Neuronal stem cell (in vitro differentiated cells): ENCODE measurements at regions not wholly inside any gene's neighbourhood (a gene's known extent, or its start where the extent isn't known, plus 50 kb on each side); places are given as distances from the start of the nearest gene placed in this dataset.

Experiments
- DNase-seq: peaks from one replicate; pipeline ENCODE4 v3.0.0-alpha.2; 2013; ENCODE audit warnings: low spot score
- H2AFZ ChIP-seq: one replicate; pipeline ENCODE4 v1.6.1; 2013; ENCODE audit warnings: mild to moderate bottlenecking, low read length, inconsistent platforms
- H2AK5ac ChIP-seq: 2 replicates; pipeline ENCODE4 v1.6.1; 2013; ENCODE audit warnings: low read depth, mild to moderate bottlenecking, inconsistent platforms, low read length, moderate library complexity, mixed read lengths
- H2BK120ac ChIP-seq: 2 replicates; pipeline ENCODE4 v1.6.1; 2013; ENCODE audit warnings: low read depth, mild to moderate bottlenecking, inconsistent platforms, low read length, moderate library complexity, mixed read lengths
- H2BK12ac ChIP-seq: one replicate; pipeline ENCODE4 v1.6.1; 2013; ENCODE audit warnings: low read length, inconsistent platforms
- H2BK15ac ChIP-seq: 2 replicates; pipeline ENCODE4 v1.6.1; 2013; ENCODE audit warnings: mild to moderate bottlenecking, low read length, inconsistent platforms, mixed read lengths
- H2BK5ac ChIP-seq: one replicate; pipeline ENCODE4 v1.6.1; 2013; ENCODE audit warnings: inconsistent platforms, mild to moderate bottlenecking, low read length, moderate library complexity
- H3K14ac ChIP-seq: one replicate; pipeline ENCODE4 v1.6.1; 2013; ENCODE audit warnings: low read length, inconsistent platforms
- H3K18ac ChIP-seq: 2 replicates; pipeline ENCODE4 v1.6.1; 2013; ENCODE audit warnings: low read length, inconsistent platforms
- H3K23ac ChIP-seq: 2 replicates; pipeline ENCODE4 v1.6.1; 2013; ENCODE audit warnings: low read depth, mild to moderate bottlenecking, mixed read lengths, low read length, inconsistent platforms; ENCODE audit not compliant: poor library complexity
- H3K27ac ChIP-seq: replicated peaks from 3 replicates; pipeline ENCODE4 v1.5.1; 2013; ENCODE audit warnings: low read length, inconsistent platforms
- H3K27me3 ChIP-seq, 3 experiments: 2 replicates each; pipeline ENCODE4 v1.6.1; 2013; ENCODE audit warnings: low read length in 3 of 3, mild to moderate bottlenecking in 2 of 3, inconsistent platforms in 1 of 3, low read depth in 1 of 3, mixed read lengths in 1 of 3, moderate library complexity in 1 of 3; ENCODE audit not compliant: control insufficient read depth in 3 of 3, insufficient read depth in 3 of 3
- H3K36me3 ChIP-seq, 2 donors: replicated peaks in 1 of 2; 2 replicates each; pipeline ENCODE4 v1.6.1; 2013; ENCODE audit warnings: low read length in 2 of 2; ENCODE audit not compliant: control insufficient read depth in 2 of 2, insufficient read depth in 2 of 2
- H3K4ac ChIP-seq: 2 replicates; pipeline ENCODE4 v1.6.1; 2013; ENCODE audit warnings: inconsistent platforms, mild to moderate bottlenecking, low read length, moderate library complexity
- H3K4me1 ChIP-seq, 2 donors: 1 replicate in 1 of 2; 2 replicates in 1 of 2; pipeline ENCODE4 v1.6.1; 2013; ENCODE audit warnings: low read length in 2 of 2, low read depth in 1 of 2; ENCODE audit not compliant: control insufficient read depth in 2 of 2, insufficient read depth in 1 of 2
- H3K4me2 ChIP-seq: one replicate; pipeline ENCODE4 v1.6.1; 2013; ENCODE audit warnings: mild to moderate bottlenecking, low read length, inconsistent platforms; ENCODE audit not compliant: insufficient read depth, poor library complexity, severe bottlenecking
- H3K4me3 ChIP-seq, 2 donors: 2 replicates each; pipeline ENCODE4 v1.5.1; 2013; ENCODE audit warnings: low read length in 2 of 2, mild to moderate bottlenecking in 2 of 2, inconsistent platforms in 1 of 2, moderate library complexity in 1 of 2
- H3K79me1 ChIP-seq: one replicate; pipeline ENCODE4 v1.6.1; 2013; ENCODE audit warnings: low read depth, mild to moderate bottlenecking, inconsistent platforms, low read length, moderate library complexity
- H3K9ac ChIP-seq: one replicate; pipeline ENCODE4 v1.6.1; 2013; ENCODE audit warnings: mild to moderate bottlenecking, low read depth, low read length, inconsistent platforms; ENCODE audit not compliant: poor library complexity
- H3K9me3 ChIP-seq, 2 donors: replicated peaks in 1 of 2; 2 replicates each; pipeline versions ENCODE3 to v1.6.1; 2013; ENCODE audit warnings: low read length in 2 of 2, mild to moderate bottlenecking in 2 of 2, inconsistent platforms in 1 of 2, low read depth in 1 of 2, mixed read lengths in 1 of 2, moderate library complexity in 1 of 2; ENCODE audit not compliant: control insufficient read depth in 2 of 2, insufficient read depth in 1 of 2
- H4K8ac ChIP-seq: one replicate; pipeline ENCODE4 v1.6.1; 2013; ENCODE audit warnings: low read depth, mild to moderate bottlenecking, inconsistent platforms, low read length, moderate library complexity
- H4K91ac ChIP-seq: one replicate; pipeline ENCODE4 v1.6.1; 2013; ENCODE audit warnings: low read length, low read depth, mild to moderate bottlenecking, inconsistent platforms; ENCODE audit not compliant: poor library complexity
- WGBS, 2 donors: extraction: QIAGEN DNeasy Blood & Tissue Kit; methylation state at CpG; one replicate each; pipeline ENCODE4 v1.1.7; 2013; ENCODE audit warnings: missing lambda C conversion rate in 2 of 2, mixed read lengths in 1 of 2; ENCODE audit not compliant: insufficient read length in 2 of 2, insufficient replicate concordance in 1 of 2; ENCODE audit errors: extremely low coverage in 2 of 2; 5-methylcytosine and 5-hydroxymethylcytosine counted together

DNA sequence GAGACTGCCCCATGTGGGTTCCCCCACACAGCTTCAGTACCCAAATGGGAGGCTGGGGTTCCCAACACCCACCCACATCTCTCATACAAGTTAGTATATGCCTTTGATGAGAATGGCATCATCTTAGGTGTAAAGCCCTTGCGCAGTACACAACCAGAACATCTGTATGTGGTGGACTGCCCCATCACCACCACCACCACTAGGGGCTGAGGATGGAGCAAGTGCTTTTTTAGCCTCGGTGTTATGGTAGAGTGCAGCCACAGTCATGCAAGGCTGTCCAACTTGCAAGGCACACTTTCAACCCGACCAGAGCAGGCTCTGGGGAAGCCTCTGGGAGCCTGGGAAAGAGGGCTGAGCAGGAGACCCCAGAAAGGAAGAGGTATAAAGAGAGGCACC is 241.2 kb downstream of the TFCP2L1 start:
- WGBS, 2 donors: no CpG with 5 or more reads among the region's 3 CpGs
- Histone ChIP-seq H4K91ac (no peak overlapping the region), H3K9me3 (no peaks in the 10 kb centered on the region), H3K36me3 (no peaks in the 10 kb centered on the region), H2BK12ac (no peak overlapping the region), H2BK120ac (no peak overlapping the region), H3K27me3 (peaks cover 0 to 11% (median 0%) of the 10 kb centered on the region in 3 experiments), H2AFZ (no peak overlapping the region), H3K18ac (no peak overlapping the region), H2BK15ac (no peak overlapping the region), H3K4me1 (peaks cover 0 to under 1% of the 10 kb centered on the region in 2 donors), H3K4ac (no peak overlapping the region), H4K8ac (no peak overlapping the region), H3K9ac (no peak overlapping the region), H3K4me3 (no peak overlapping the region), H3K27ac (no peak overlapping the region), H2BK5ac (no peak overlapping the region), H3K23ac (peak overlapping the region; percentile 0), H3K79me1 (no peaks in the 10 kb centered on the region), H3K4me2 (no peak overlapping the region), H2AK5ac (no peak overlapping the region), H3K14ac (no peak overlapping the region)
- no peak for DNase-seq

DNA sequence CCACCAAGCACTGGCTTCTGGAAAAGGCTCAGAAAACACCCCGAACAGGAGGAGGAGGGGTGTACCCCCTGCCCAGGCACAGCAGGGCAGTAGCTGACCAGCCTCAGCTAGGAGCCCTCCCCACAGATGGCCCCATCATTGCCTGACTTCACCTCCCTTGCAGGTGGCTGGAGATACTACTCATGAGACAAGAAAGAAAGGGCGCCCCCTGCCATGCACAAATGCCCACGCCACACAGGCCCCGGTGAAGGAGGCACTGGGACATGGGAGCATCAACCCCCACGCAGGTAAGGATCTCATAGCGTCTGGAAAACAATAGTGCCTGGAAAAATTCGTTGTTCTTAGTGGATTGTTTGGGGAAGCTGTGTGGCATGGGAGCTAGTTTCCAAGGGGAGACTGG is 240.6 kb downstream of the TFCP2L1 start:
- Histone ChIP-seq H3K23ac (no peak overlapping the region), H3K4me3 (peak overlapping the region in 1 of 2 donors; percentile 27), H2BK5ac (no peak overlapping the region), H3K27me3 (peaks cover 0 to 9% (median 0%) of the 10 kb centered on the region in 3 experiments), H3K36me3 (no peaks in the 10 kb centered on the region), H3K18ac (no peak overlapping the region), H3K4me2 (no peak overlapping the region), H3K14ac (no peak overlapping the region), H3K4ac (no peak overlapping the region), H3K9me3 (no peaks in the 10 kb centered on the region), H2BK120ac (no peak overlapping the region), H3K79me1 (no peaks in the 10 kb centered on the region), H3K9ac (no peak overlapping the region), H2BK12ac (no peak overlapping the region), H2AFZ (no peak overlapping the region), H2BK15ac (no peak overlapping the region), H2AK5ac (no peak overlapping the region), H3K4me1 (no peaks in the 10 kb centered on the region), H3K27ac (no peak overlapping the region), H4K8ac (no peak overlapping the region), H4K91ac (no peak overlapping the region)
- no CpG with 5 or more reads among the region's 7 CpGs for whole genome bisulfite sequencing, 2 donors
- DNase-seq: no peak

DNA sequence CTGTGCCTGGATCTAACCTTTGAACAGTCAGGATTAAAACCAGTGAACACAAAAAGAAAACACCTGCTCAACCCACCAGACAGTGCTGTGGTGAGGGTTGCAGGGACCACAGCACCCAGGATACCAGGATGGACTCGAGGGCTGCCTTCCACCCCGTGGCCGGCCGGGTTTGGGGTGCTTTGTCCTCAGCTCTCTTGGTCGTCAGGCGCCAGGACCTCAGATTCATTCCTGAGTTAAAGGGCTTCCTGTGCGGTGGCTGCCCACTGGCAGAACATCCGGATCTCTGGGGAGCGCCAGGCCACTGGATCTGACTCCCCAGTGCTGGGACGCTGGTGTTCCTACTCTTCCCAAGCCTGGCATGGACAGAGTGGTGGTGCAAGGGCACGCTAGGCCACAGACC is 239.8 kb downstream of the TFCP2L1 start:
- Histone ChIP-seq H3K27me3 (peaks cover 0 to 9% (median 0%) of the 10 kb centered on the region in 3 experiments), H2AFZ (no peak overlapping the region), H3K9me3 (peaks cover 0 to under 1% of the 10 kb centered on the region in 2 donors), H3K4me2 (no peak overlapping the region), H2BK12ac (no peak overlapping the region), H3K4me1 (no peaks in the 10 kb centered on the region), H3K4me3 (no peak overlapping the region), H3K14ac (no peak overlapping the region), H2BK15ac (no peak overlapping the region), H4K91ac (no peak overlapping the region), H3K23ac (no peak overlapping the region), H3K18ac (peak overlapping the region; percentile 55), H3K4ac (no peak overlapping the region), H4K8ac (no peak overlapping the region), H2AK5ac (no peak overlapping the region), H3K79me1 (no peaks in the 10 kb centered on the region), H2BK5ac (peak overlapping the region; percentile 15), H3K9ac (no peak overlapping the region), H3K36me3 (no peaks in the 10 kb centered on the region), H3K27ac (no peak overlapping the region), H2BK120ac (no peak overlapping the region)
- no peak for DNase-seq
- WGBS, 2 donors: no CpG with 5 or more reads among the region's 11 CpGs

DNA sequence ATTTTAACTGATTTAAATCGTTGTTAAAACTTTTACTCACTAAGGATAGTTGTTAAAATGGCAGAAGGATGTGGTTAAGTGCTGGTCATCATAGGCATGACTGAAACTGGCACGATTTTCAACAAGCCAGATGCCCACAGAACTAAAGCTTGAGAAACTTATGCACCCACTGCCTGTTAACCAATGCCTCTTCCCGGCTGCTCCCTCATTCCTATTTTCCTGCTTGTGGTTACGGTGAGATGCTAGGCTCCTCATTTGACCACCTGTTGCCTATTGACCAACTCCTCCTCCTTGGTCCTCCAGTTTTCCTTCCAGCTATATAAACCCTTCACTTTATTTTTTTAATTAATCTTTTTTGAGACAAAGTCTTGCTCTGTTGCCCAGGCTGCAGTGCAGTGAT is 238.7 kb downstream of the TFCP2L1 start:
- H3K4me1 ChIP-seq: no peaks in the 10 kb centered on the region
- H3K9me3 ChIP-seq: peaks cover 0 to 3% of the 10 kb centered on the region in 2 donors
- H3K14ac ChIP-seq: no peak overlapping the region
- H3K4ac ChIP-seq: no peak overlapping the region
- no peak overlapping the region for H2BK5ac ChIP-seq
- H3K9ac ChIP-seq: no peak overlapping the region
- DNase-seq: no peak
- no peaks in the 10 kb centered on the region for H3K79me1 ChIP-seq
- H4K8ac ChIP-seq: no peak overlapping the region
- no peaks in the 10 kb centered on the region for H3K36me3 ChIP-seq
- no peak overlapping the region for H3K27ac ChIP-seq
- no peak overlapping the region for H4K91ac ChIP-seq
- H3K4me2 ChIP-seq: no peak overlapping the region
- peaks cover 0 to 9% (median 0%) of the 10 kb centered on the region in 3 experiments for H3K27me3 ChIP-seq
- no CpG with 5 or more reads among the region's 4 CpGs for WGBS, 2 donors
- no peak overlapping the region for H2BK15ac ChIP-seq
- no peak overlapping the region for H2BK120ac ChIP-seq
- H3K23ac ChIP-seq: no peak overlapping the region
- no peak overlapping the region for H2AFZ ChIP-seq
- H3K4me3 ChIP-seq: no peak overlapping the region
- H2BK12ac ChIP-seq: no peak overlapping the region
- H3K18ac ChIP-seq: no peak overlapping the region
- no peak overlapping the region for H2AK5ac ChIP-seq
